ENCODE measurements at regions not wholly inside any gene's neighbourhood (a gene's known extent, or its start where the extent isn't known, plus 50 kb on each side); places are given as distances from the start of the nearest gene placed in this dataset.

DNA sequence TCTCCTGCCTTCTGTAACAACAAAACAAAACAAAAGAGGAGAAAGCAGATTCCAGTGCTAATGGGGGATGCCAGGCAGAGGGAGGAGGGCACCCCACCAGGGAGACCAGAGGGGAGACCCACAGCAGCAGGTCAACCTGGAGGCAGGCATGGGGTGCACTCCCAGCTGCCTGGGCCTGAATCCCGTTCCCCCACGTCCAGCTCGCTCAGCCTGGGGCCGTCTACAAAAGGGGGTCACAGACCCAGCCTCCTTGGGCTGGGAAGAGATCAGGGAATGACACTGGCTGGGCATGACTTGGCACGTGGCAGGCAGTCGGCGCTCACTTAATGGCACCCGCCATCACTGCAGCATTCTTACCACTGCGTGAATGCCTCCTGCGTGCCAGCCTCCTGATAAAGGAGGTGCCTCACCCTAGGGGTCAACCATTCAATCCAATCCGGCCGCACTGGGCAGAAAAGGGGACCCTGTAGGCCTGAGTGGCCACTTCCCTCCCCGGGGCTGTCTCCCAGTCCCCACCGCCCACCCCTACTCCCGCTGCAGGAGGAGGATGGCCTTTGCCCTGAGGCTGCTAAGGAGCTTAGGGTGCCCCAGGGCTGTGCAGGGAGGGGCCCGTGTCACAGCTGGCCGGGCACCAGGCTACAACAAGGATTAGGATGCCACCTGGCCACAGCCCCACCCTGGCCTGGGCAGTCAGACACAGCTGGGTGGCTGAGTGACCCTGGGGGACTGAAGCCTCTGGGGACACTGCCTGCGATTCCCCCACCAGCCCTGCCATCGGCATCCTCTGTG, 87.5 kb downstream of the NCOR2 start:
- no peak for TF ChIP-seq EZH2 (optimal IDR thresholded peaks at IDR 0.05; ENCODE audit: low read depth, low read length)
- no peak for TF ChIP-seq CTCF (IDR thresholded peaks at IDR 0.05; ENCODE audit: low read length)
